Stomach (tissue), 8 donors: ENCODE measurements at regions not wholly inside any gene's neighbourhood (a gene's known extent, or its start where the extent isn't known, plus 50 kb on each side); places are given as distances from the start of the nearest gene placed in this dataset.

Experiments
- DNase-seq, 2 donors: peaks; one replicate each; pipeline versions ENCODE4 v3.0.0 to v3.0.0-alpha.2; 2013 to 2019
- H3K27ac ChIP-seq, 5 donors: fragments of 200-600 bp in 4 of 5; sonication (generic) in 4 of 5; one replicate each; pipeline ENCODE4 v1.5.1; 2013 to 2019; ENCODE audit warnings: mild to moderate bottlenecking in 1 of 5, moderate library complexity in 1 of 5
- H3K27me3 ChIP-seq, 3 donors: fragments of 200-600 bp; sonication (generic); one replicate each; pipeline ENCODE4 v1.5.1; 2017 to 2019; ENCODE audit warnings: mixed run types in 1 of 3
- H3K36me3 ChIP-seq, 4 donors: fragments of 200-600 bp; sonication (generic); 1 replicate in 3 of 4; 2 replicates in 1 of 4; pipeline ENCODE4 v1.5.1; 2016 to 2019
- H3K4me1 ChIP-seq, 4 donors: fragments of 200-600 bp; sonication (generic); one replicate each; pipeline ENCODE4 v1.5.1; 2016 to 2019
- H3K4me3 ChIP-seq, 4 donors: fragments of 200-600 bp; sonication (generic) in 3 of 4; one replicate each; pipeline ENCODE4 v1.5.1; 2016 to 2019; ENCODE audit warnings: mild to moderate bottlenecking in 1 of 4
- H3K9me3 ChIP-seq, 4 donors: fragments of 200-600 bp; sonication (generic); one replicate each; pipeline ENCODE4 v1.5.1; 2016 to 2019
- CTCF ChIP-seq, 7 experiments: fragments of 450-650 bp in 4 of 7; fragments of 200-600 bp in 3 of 7; sonication (generic) in 3 of 7; IDR thresholded peaks; one replicate each; pipeline ENCODE4 v1.5.1; 2016 to 2019; ENCODE audit warnings: antibody characterized with exemption in 7 of 7, control low read depth in 2 of 7, mild to moderate bottlenecking in 1 of 7
- EP300 ChIP-seq: sonication (generic); formaldehyde crosslinking; IDR thresholded peaks from one replicate; pipeline ENCODE4 v1.6.1; 2017; ENCODE audit warnings: antibody characterized with exemption
- POLR2A ChIP-seq, 4 donors: fragments of 450-650 bp; IDR thresholded peaks; one replicate each; pipeline ENCODE4 v1.6.1; 2016; ENCODE audit warnings: antibody characterized with exemption in 4 of 4, control low read depth in 2 of 4, mild to moderate bottlenecking in 1 of 4, moderate library complexity in 1 of 4
- POLR2AphosphoS5 ChIP-seq, 3 donors: sonication (generic); formaldehyde crosslinking; IDR thresholded peaks; one replicate each; pipeline ENCODE4 v1.6.1; 2016; ENCODE audit warnings: antibody characterized with exemption in 3 of 3
- WGBS, 5 donors: extraction: QIAGEN DNeasy Blood & Tissue Kit in 3 of 5; methylation state at CpG; one replicate each; pipeline versions ENCODE4 v1.1.5 to v1.1.7; 2013 to 2018; 5-methylcytosine and 5-hydroxymethylcytosine counted together
- intact Hi-C: fragments of 100-400 bp; cut with DNase I; formaldehyde crosslinking; loops from one replicate; pipeline ENCODE4 v1.15.1; 2023; ENCODE audit warnings: low total_unique reads
- donor health status: healthy with polysubstance abuse.
- donor health status: Bipolar disorder and iron deficiency.
- donor health status: healthy.

- Histone ChIP-seq H3K9me3 (no peaks in the 10 kb centered on the region), H3K27me3 (no peaks in the 10 kb centered on the region), H3K36me3 (no peaks in the 10 kb centered on the region), H3K4me3 (no peak overlapping the region), H3K4me1 (no peaks in the 10 kb centered on the region), H3K27ac (no peak overlapping the region)
- DNase-seq: no peak
- TF ChIP-seq EP300 (no peak), CTCF (IDR thresholded peaks at IDR 0.05) (no peak), POLR2A (IDR thresholded peaks at IDR 0.05) (no peak), POLR2AphosphoS5 (IDR thresholded peaks at IDR 0.05) (no peak)
- intact Hi-C loops: no loop called here
- WGBS, 5 donors: 19 to 34% (median 26%) methylated on average over 1 of the region's 1 CpG
Measured at GRCh38 chr4:163077680-163078079, 89.0 kb downstream of the NAF1 start.

- Histone ChIP-seq H3K4me3 (no peak overlapping the region), H3K9me3 (no peaks in the 10 kb centered on the region), H3K4me1 (no peaks in the 10 kb centered on the region), H3K27ac (no peak overlapping the region), H3K27me3 (no peaks in the 10 kb centered on the region), H3K36me3 (no peaks in the 10 kb centered on the region)
- TF ChIP-seq POLR2AphosphoS5 (IDR thresholded peaks at IDR 0.05) (no peak), EP300 (no peak), CTCF (IDR thresholded peaks at IDR 0.05) (no peak), POLR2A (IDR thresholded peaks at IDR 0.05) (no peak)
- intact Hi-C loops: no loop called here
- WGBS, 5 donors: 64 to 73% (median 69%) methylated on average over 4 of the region's 4 CpGs
- DNase-seq: no peak
Measured at GRCh38 chr4:163072222-163072621, 94.5 kb downstream of the NAF1 start.

GRCh38 chr4:163071308-163071707 lies 95.4 kb downstream of the NAF1 start:
- intact Hi-C loops: no loop called here
- Histone ChIP-seq H3K27me3 (no peaks in the 10 kb centered on the region), H3K4me3 (no peak overlapping the region), H3K36me3 (no peaks in the 10 kb centered on the region), H3K9me3 (no peaks in the 10 kb centered on the region), H3K27ac (no peak overlapping the region), H3K4me1 (no peaks in the 10 kb centered on the region)
- no peak for DNase-seq
- TF ChIP-seq CTCF (IDR thresholded peaks at IDR 0.05) (no peak), POLR2A (IDR thresholded peaks at IDR 0.05) (no peak), POLR2AphosphoS5 (IDR thresholded peaks at IDR 0.05) (no peak), EP300 (no peak)

- 53 to 67% (median 59%) methylated on average over 2 of the region's 2 CpGs for WGBS, 5 donors
- TF ChIP-seq CTCF (IDR thresholded peaks at IDR 0.05) (no peak), POLR2A (IDR thresholded peaks at IDR 0.05) (no peak), EP300 (no peak)
- Histone ChIP-seq H3K4me1 (no peaks in the 10 kb centered on the region), H3K9me3 (no peaks in the 10 kb centered on the region), H3K27ac (no peak overlapping the region), H3K4me3 (no peak overlapping the region), H3K36me3 (no peaks in the 10 kb centered on the region), H3K27me3 (no peaks in the 10 kb centered on the region)
- intact Hi-C loops: no loop called here
- DNase-seq: no peak
Measured at GRCh38 chr4:163070023-163070422, 96.7 kb downstream of the NAF1 start.

- Histone ChIP-seq H3K4me1 (no peaks in the 10 kb centered on the region), H3K36me3 (no peaks in the 10 kb centered on the region), H3K9me3 (no peaks in the 10 kb centered on the region), H3K27ac (no peak overlapping the region), H3K27me3 (no peaks in the 10 kb centered on the region), H3K4me3 (no peak overlapping the region)
- intact Hi-C loops: no loop called here
- TF ChIP-seq POLR2A (IDR thresholded peaks at IDR 0.05): no peak
- no peak for TF ChIP-seq POLR2AphosphoS5 (IDR thresholded peaks at IDR 0.05)
- 81 to 92% (median 84%) methylated on average over 3 of the region's 3 CpGs for WGBS, 5 donors
- DNase-seq: no peak
Measured at GRCh38 chr4:163063891-163064290, 102.8 kb downstream of the NAF1 start.
